ENCODE measurements at regions not wholly inside any gene's neighbourhood (a gene's known extent, or its start where the extent isn't known, plus 50 kb on each side); places are given as distances from the start of the nearest gene placed in this dataset.
A peak's percentile ranks its signal among the peaks of the same experiment; 100 is the strongest.

GRCh38 chr12:4037747-4038312 lies 164.6 kb upstream of the PARP11 start:
- POLR2A ChIA-PET, result no interaction called here
- DNase-seq (ENCODE audit: low read depth in 1 of 2, low spot score in 1 of 2) (peak; percentile 29 to 42), ATAC-seq (peak; percentile 51 to 75; a peak in 3 of 6 replicates), FAIRE-seq (no peak)
- WGBS (ENCODE audit: missing lambda C conversion rate), result 17% methylated on average over 4 of the region's 4 CpGs
- Histone ChIP-seq H3K4me2 (no peak overlapping the region), H3K4me3 (no peak overlapping the region), H3K4me1 (peaks cover 11% of the 10 kb centered on the region; the same call in 2 of the 3 replicates), H3K27ac (no peak overlapping the region), H3K9me3 (no peaks in the 10 kb centered on the region)
- CTCF ChIA-PET, result interaction anchor here (0.6 to 14.6 kb wide), 25 partner anchors 10 to 738 kb away, joined by 3 to 338 read pairs (median 4); no protein-coding TSS in a partner anchor
- TF ChIP-seq, protein P1, sequence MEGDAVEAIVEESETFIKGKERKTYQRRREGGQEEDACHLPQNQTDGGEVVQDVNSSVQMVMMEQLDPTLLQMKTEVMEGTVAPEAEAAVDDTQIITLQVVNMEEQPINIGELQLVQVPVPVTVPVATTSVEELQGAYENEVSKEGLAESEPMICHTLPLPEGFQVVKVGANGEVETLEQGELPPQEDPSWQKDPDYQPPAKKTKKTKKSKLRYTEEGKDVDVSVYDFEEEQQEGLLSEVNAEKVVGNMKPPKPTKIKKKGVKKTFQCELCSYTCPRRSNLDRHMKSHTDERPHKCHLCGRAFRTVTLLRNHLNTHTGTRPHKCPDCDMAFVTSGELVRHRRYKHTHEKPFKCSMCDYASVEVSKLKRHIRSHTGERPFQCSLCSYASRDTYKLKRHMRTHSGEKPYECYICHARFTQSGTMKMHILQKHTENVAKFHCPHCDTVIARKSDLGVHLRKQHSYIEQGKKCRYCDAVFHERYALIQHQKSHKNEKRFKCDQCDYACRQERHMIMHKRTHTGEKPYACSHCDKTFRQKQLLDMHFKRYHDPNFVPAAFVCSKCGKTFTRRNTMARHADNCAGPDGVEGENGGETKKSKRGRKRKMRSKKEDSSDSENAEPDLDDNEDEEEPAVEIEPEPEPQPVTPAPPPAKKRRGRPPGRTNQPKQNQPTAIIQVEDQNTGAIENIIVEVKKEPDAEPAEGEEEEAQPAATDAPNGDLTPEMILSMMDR (IDR thresholded peaks at IDR 0.05), result peak; percentile 80
- no peak for TF ChIP-seq RNF2 (IDR thresholded peaks at IDR 0.05; ENCODE audit: borderline replicate concordance, low read depth)
- peak; percentile 79 to 81 for TF ChIP-seq RAD21 (conservative IDR thresholded peaks at IDR 0.05 in 1 of 2, IDR thresholded peaks at IDR 0.05 in 1 of 2)
- TF ChIP-seq EHMT2 (IDR thresholded peaks at IDR 0.05; ENCODE audit: low read depth), result no peak
- peak; percentile 95 for TF ChIP-seq SMC3 (IDR thresholded peaks at IDR 0.05)

DNA sequence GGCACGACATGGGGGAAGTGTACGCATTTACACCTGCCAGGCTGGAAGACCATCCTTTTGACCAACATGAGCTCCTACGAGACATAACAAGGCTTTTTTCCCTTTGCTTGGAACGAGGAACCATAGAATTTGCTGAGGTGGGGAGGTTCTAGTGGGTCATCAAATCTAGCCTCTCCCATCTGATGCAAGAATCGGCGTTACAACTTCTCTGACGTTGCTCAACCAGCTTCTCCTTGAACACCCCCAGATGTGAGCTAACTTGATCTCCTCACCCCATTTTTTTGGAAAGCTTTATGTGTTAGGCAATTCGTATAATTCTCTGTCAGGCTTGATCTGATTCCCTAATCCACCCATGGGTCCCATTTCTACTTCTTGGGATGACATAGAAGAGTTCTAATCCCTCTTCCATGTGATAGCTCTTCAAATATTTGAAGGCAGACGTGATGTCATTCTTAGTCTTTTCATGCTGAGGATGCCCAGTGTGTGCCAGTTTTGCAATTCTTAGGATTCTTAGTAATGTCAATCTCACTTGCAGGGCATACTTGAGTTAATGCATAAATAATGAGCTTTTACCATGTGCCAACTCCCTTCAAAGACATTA lies 163.6 kb upstream of the PARP11 start:
- ATAC-seq, result no peak
- H3K27ac ChIP-seq, result no peak overlapping the region
- TF ChIP-seq RAD21 (conservative IDR thresholded peaks at IDR 0.05 in 1 of 2, IDR thresholded peaks at IDR 0.05 in 1 of 2) (no peak), RNF2 (IDR thresholded peaks at IDR 0.05; ENCODE audit: borderline replicate concordance, low read depth) (no peak), NR3C1 (IDR thresholded peaks at IDR 0.05) (no peak), EP300 (IDR thresholded peaks at IDR 0.05) (no peak), MAFK (IDR thresholded peaks at IDR 0.05; ENCODE audit: partially characterized antibody) (no peak), KDM1A (IDR thresholded peaks at IDR 0.05; ENCODE audit: low read depth) (no peak), ZC3H11A (IDR thresholded peaks at IDR 0.05) (no peak), POLR2A (IDR thresholded peaks at IDR 0.05; ENCODE audit: low read length) (no peak), KDM5A (IDR thresholded peaks at IDR 0.05) (no peak), HOXB13 (CRISPR knock-in tag; IDR thresholded peaks at IDR 0.05; ENCODE audit: low read depth) (no peak), ATOH8 (CRISPR knock-in tag; IDR thresholded peaks at IDR 0.05; ENCODE audit: low read depth) (no peak), ELK1 (IDR thresholded peaks at IDR 0.05; ENCODE audit: low read depth, low read length) (no peak), CEBPB (IDR thresholded peaks at IDR 0.05) (no peak), FOSB (CRISPR knock-in tag; IDR thresholded peaks at IDR 0.05) (no peak), RFX5 (IDR thresholded peaks at IDR 0.05) (no peak), HEYL (CRISPR knock-in tag; IDR thresholded peaks at IDR 0.05) (no peak), BHLHE40 (IDR thresholded peaks at IDR 0.05; ENCODE audit: low read depth, low read length) (no peak)
- TF ChIP-seq, protein P2, sequence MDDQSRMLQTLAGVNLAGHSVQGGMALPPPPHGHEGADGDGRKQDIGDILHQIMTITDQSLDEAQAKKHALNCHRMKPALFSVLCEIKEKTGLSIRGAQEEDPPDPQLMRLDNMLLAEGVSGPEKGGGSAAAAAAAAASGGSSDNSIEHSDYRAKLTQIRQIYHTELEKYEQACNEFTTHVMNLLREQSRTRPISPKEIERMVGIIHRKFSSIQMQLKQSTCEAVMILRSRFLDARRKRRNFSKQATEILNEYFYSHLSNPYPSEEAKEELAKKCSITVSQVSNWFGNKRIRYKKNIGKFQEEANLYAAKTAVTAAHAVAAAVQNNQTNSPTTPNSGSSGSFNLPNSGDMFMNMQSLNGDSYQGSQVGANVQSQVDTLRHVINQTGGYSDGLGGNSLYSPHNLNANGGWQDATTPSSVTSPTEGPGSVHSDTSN (IDR thresholded peaks at IDR 0.05), result no peak
- TF ChIP-seq, protein P3, sequence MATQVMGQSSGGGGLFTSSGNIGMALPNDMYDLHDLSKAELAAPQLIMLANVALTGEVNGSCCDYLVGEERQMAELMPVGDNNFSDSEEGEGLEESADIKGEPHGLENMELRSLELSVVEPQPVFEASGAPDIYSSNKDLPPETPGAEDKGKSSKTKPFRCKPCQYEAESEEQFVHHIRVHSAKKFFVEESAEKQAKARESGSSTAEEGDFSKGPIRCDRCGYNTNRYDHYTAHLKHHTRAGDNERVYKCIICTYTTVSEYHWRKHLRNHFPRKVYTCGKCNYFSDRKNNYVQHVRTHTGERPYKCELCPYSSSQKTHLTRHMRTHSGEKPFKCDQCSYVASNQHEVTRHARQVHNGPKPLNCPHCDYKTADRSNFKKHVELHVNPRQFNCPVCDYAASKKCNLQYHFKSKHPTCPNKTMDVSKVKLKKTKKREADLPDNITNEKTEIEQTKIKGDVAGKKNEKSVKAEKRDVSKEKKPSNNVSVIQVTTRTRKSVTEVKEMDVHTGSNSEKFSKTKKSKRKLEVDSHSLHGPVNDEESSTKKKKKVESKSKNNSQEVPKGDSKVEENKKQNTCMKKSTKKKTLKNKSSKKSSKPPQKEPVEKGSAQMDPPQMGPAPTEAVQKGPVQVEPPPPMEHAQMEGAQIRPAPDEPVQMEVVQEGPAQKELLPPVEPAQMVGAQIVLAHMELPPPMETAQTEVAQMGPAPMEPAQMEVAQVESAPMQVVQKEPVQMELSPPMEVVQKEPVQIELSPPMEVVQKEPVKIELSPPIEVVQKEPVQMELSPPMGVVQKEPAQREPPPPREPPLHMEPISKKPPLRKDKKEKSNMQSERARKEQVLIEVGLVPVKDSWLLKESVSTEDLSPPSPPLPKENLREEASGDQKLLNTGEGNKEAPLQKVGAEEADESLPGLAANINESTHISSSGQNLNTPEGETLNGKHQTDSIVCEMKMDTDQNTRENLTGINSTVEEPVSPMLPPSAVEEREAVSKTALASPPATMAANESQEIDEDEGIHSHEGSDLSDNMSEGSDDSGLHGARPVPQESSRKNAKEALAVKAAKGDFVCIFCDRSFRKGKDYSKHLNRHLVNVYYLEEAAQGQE (IDR thresholded peaks at IDR 0.05), result no peak
- no peak overlapping the region for H3K4me3 ChIP-seq
- ChIA-PET POLR2A (interaction anchor here (0.8 kb wide), 1 partner anchor 39 kb away, joined by 3 read pairs; no protein-coding TSS in a partner anchor), CTCF (interaction anchor here (0.9 to 14.6 kb wide), 15 partner anchors 8 to 737 kb away, joined by 3 to 338 read pairs (median 7); no protein-coding TSS in a partner anchor)
- DNase-seq (ENCODE audit: low read depth in 1 of 2, low spot score in 1 of 2), result peak in 1 of 2 experiments; percentile 31
- no peaks in the 10 kb centered on the region for H3K9me3 ChIP-seq
- 24% methylated on average over 9 of the region's 9 CpGs for WGBS (ENCODE audit: missing lambda C conversion rate)
- no peak for FAIRE-seq
- peaks cover 17% of the 10 kb centered on the region; the same call in 2 of the 3 replicates for H3K4me1 ChIP-seq
- H3K4me2 ChIP-seq, result no peak overlapping the region
